GM10248 (cell line): ENCODE measurements at regions not wholly inside any gene's neighbourhood (a gene's known extent, or its start where the extent isn't known, plus 50 kb on each side); places are given as distances from the start of the nearest gene placed in this dataset.

Experiments
- CTCF ChIA-PET: fragments of 300-600 bp; sonication (Branson Sonifier 250); formaldehyde crosslinking; extraction: SDS; loops from one replicate; lab custom pipeline; 2021; ENCODE audit warnings: antibody characterized with exemption; lab: Yijun Ruan, JAX
- POLR2A ChIA-PET: fragments of 350-650 bp; sonication (Branson Sonifier 250); formaldehyde crosslinking; extraction: SDS; loops from one replicate; lab custom pipeline; 2020; ENCODE audit warnings: antibody characterized with exemption; lab: Yijun Ruan, JAX
- DNase-seq: peaks from one replicate; pipeline ENCODE4 v3.0.0; 2012; ENCODE audit errors: extremely low spot score
- CTCF ChIP-seq: IDR thresholded peaks from 2 replicates; pipeline ENCODE4 v1.5.1; 2012; ENCODE audit warnings: mild to moderate bottlenecking, low read depth; ENCODE audit errors: extremely low read depth, missing control alignments, control extremely low read depth

- no peak for TF ChIP-seq CTCF
- ChIA-PET CTCF (no interaction called here), POLR2A (no interaction called here)
- DNase-seq = no peak
Measured at GRCh38 chr18:43934781-43935471, 657.6 kb upstream of the SYT4 start.

GRCh38 chr18:43936176-43936575, 658.9 kb upstream of the SYT4 start:
- ChIA-PET CTCF (no interaction called here), POLR2A (no interaction called here)
- no peak for TF ChIP-seq CTCF
- no peak for DNase-seq

- DNase-seq = no peak
- TF ChIP-seq CTCF = no peak
- ChIA-PET CTCF (no interaction called here), POLR2A (no interaction called here)
Measured at GRCh38 chr18:43949291-43949690, 672.0 kb upstream of the SYT4 start.

DNA sequence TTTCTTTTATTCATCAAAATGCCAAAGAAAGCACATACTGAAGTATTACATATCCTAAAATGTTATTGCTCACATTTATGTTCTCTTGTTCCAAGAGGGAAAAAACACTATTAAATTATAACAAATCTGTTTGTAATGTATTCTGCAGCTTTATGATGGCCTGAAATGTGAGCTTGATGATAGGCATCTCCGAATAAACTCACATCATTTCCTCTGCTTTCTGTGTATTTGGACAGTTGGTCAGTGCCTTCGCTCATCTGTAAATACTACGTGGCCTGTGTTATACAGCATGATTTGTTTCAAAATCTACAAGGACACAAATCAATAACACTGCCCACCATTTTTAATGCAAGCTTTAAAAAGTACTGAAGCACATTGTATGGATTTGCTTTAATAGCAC, 672.8 kb upstream of the SYT4 start:
- no peak for DNase-seq
- no peak for TF ChIP-seq CTCF
- CTCF ChIA-PET = no interaction called here
- POLR2A ChIA-PET = no interaction called here

- CTCF ChIA-PET = no interaction called here
Measured at GRCh38 chr18:43952398-43952797, 675.1 kb upstream of the SYT4 start.

GRCh38 chr18:43961722-43962121, 684.4 kb upstream of the SYT4 start:
- DNase-seq = no peak
- ChIA-PET CTCF (interaction anchor here (0.7 kb wide), 1 partner anchor 13 kb away, joined by 3 read pairs; no protein-coding TSS in a partner anchor), POLR2A (no interaction called here)
- no peak for TF ChIP-seq CTCF

More at GRCh38 chr18:43952398-43952797, 675.1 kb upstream of the SYT4 start:
- POLR2A ChIA-PET = no interaction called here
- DNase-seq = no peak
- TF ChIP-seq CTCF = no peak
